ENCODE measurements at regions not wholly inside any gene's neighbourhood (a gene's known extent, or its start where the extent isn't known, plus 50 kb on each side); places are given as distances from the start of the nearest gene placed in this dataset.

GRCh38 chr3:144307951-144308350 lies 336.3 kb downstream of the DIPK2A start:
- no peak for DNase-seq

- DNase-seq, result no peak
Observed at GRCh38 chr3:144308396-144308795, 336.8 kb downstream of the DIPK2A start.

- DNase-seq, result no peak
Observed at GRCh38 chr3:144312702-144313101, 341.1 kb downstream of the DIPK2A start.

- no peak for DNase-seq
Observed at GRCh38 chr3:144314946-144315345, 343.3 kb downstream of the DIPK2A start.

- DNase-seq, result no peak
Observed at GRCh38 chr3:144317961-144318360, 346.3 kb downstream of the DIPK2A start.

GRCh38 chr3:144324076-144324475 lies 352.5 kb downstream of the DIPK2A start:
- DNase-seq, result no peak

GRCh38 chr3:144332868-144333267 lies 361.2 kb downstream of the DIPK2A start:
- no peak for DNase-seq

- no peak for DNase-seq
Observed at GRCh38 chr3:144341471-144341870, 369.8 kb downstream of the DIPK2A start.

GRCh38 chr3:144343343-144343742 lies 371.7 kb downstream of the DIPK2A start:
- DNase-seq, result no peak

GRCh38 chr3:144343777-144344176 lies 372.2 kb downstream of the DIPK2A start:
- DNase-seq, result no peak

GRCh38 chr3:144344925-144345548 lies 373.4 kb downstream of the DIPK2A start:
- DNase-seq, result no peak

- no peak for DNase-seq
Observed at GRCh38 chr3:144350125-144350524, 378.5 kb downstream of the DIPK2A start.

GRCh38 chr3:144351011-144351410 lies 379.4 kb downstream of the DIPK2A start:
- no peak for DNase-seq

- DNase-seq, result no peak
Observed at GRCh38 chr3:144351773-144352365, 380.2 kb downstream of the DIPK2A start.

GRCh38 chr3:144358191-144358590 lies 386.6 kb downstream of the DIPK2A start:
- DNase-seq, result no peak

- DNase-seq, result no peak
Observed at GRCh38 chr3:144361002-144361401, 389.4 kb downstream of the DIPK2A start.

GRCh38 chr3:144362126-144362525 lies 390.5 kb downstream of the DIPK2A start:
- DNase-seq, result no peak

GRCh38 chr3:144363856-144364255 lies 392.2 kb downstream of the DIPK2A start:
- DNase-seq, result no peak

GRCh38 chr3:144364737-144365136 lies 393.1 kb downstream of the DIPK2A start:
- DNase-seq, result no peak

- DNase-seq, result no peak
Observed at GRCh38 chr3:144369129-144369879, 397.7 kb downstream of the DIPK2A start.

- DNase-seq, result no peak
Observed at GRCh38 chr3:144375088-144375487, 403.5 kb downstream of the DIPK2A start.

- no peak for DNase-seq
Observed at GRCh38 chr3:144380849-144381248, 409.2 kb downstream of the DIPK2A start.

- DNase-seq, result no peak
Observed at GRCh38 chr3:144381607-144382006, 410.0 kb downstream of the DIPK2A start.

Measured in T-helper 1 cell (primary cell).